Urinary bladder (tissue), 3 donors: ENCODE measurements at regions not wholly inside any gene's neighbourhood (a gene's known extent, or its start where the extent isn't known, plus 50 kb on each side); places are given as distances from the start of the nearest gene placed in this dataset.

Experiments
- DNase-seq: peaks from one replicate; pipeline ENCODE4 v3.0.0-alpha.2; 2015; ENCODE audit errors: extremely low spot score
- H3K27ac ChIP-seq: one replicate; pipeline ENCODE4 v1.5.1; 2013; ENCODE audit warnings: low read depth, mild to moderate bottlenecking, moderate library complexity
- H3K36me3 ChIP-seq: one replicate; pipeline ENCODE4 v1.6.1; 2013; ENCODE audit warnings: mild to moderate bottlenecking, moderate library complexity; ENCODE audit not compliant: insufficient read depth
- H3K4me1 ChIP-seq: one replicate; pipeline ENCODE4 v1.6.1; 2013; ENCODE audit warnings: mild to moderate bottlenecking, moderate library complexity; ENCODE audit not compliant: insufficient read depth
- H3K4me3 ChIP-seq: one replicate; pipeline ENCODE4 v1.5.1; 2013; ENCODE audit warnings: low read depth, low read length
- WGBS: extraction: QIAGEN DNeasy Blood & Tissue Kit; methylation state at CpG from one replicate; pipeline ENCODE4 v1.1.7; 2013; 5-methylcytosine and 5-hydroxymethylcytosine counted together
- donor health status: healthy with polysubstance abuse.
- donor health status: healthy.

- Histone ChIP-seq H3K4me3 (no peak overlapping the region), H3K27ac (no peak overlapping the region), H3K4me1 (no peaks in the 10 kb centered on the region), H3K36me3 (no peaks in the 10 kb centered on the region)
- no peak for DNase-seq
Measured at GRCh38 chr1:199301472-199302217, 662.8 kb downstream of the PTPRC start.

- Histone ChIP-seq H3K27ac (no peak overlapping the region), H3K4me3 (no peak overlapping the region), H3K36me3 (no peaks in the 10 kb centered on the region), H3K4me1 (no peaks in the 10 kb centered on the region)
- no peak for DNase-seq
Measured at GRCh38 chr1:199302554-199302953, 663.7 kb downstream of the PTPRC start.

GRCh38 chr1:199303035-199303434 lies 664.2 kb downstream of the PTPRC start:
- 92% methylated on average over 2 of the region's 2 CpGs for WGBS
- no peak for DNase-seq
- Histone ChIP-seq H3K27ac (no peak overlapping the region), H3K4me1 (no peaks in the 10 kb centered on the region), H3K4me3 (no peak overlapping the region), H3K36me3 (no peaks in the 10 kb centered on the region)

- no peak for DNase-seq
- Histone ChIP-seq H3K4me3 (no peak overlapping the region), H3K27ac (no peak overlapping the region), H3K4me1 (no peaks in the 10 kb centered on the region), H3K36me3 (no peaks in the 10 kb centered on the region)
- whole genome bisulfite sequencing: 70% methylated on average over 2 of the region's 2 CpGs
Measured at GRCh38 chr1:199305053-199305452, 666.2 kb downstream of the PTPRC start.

GRCh38 chr1:199307496-199308264 lies 668.8 kb downstream of the PTPRC start:
- no peak for DNase-seq
- H3K27ac ChIP-seq: no peak overlapping the region
- H3K4me3 ChIP-seq: no peak overlapping the region
- 70% methylated on average over 6 of the region's 6 CpGs for WGBS
- no peaks in the 10 kb centered on the region for H3K36me3 ChIP-seq
- H3K4me1 ChIP-seq: no peaks in the 10 kb centered on the region

GRCh38 chr1:199308349-199308846 lies 669.6 kb downstream of the PTPRC start:
- Histone ChIP-seq H3K4me1 (no peaks in the 10 kb centered on the region), H3K36me3 (no peaks in the 10 kb centered on the region), H3K4me3 (no peak overlapping the region), H3K27ac (no peak overlapping the region)
- 84% methylated on average over 5 of the region's 5 CpGs for WGBS
- DNase-seq: no peak

GRCh38 chr1:199310708-199311107 lies 671.9 kb downstream of the PTPRC start:
- 79% methylated on average over 2 of the region's 2 CpGs for WGBS
- no peaks in the 10 kb centered on the region for H3K36me3 ChIP-seq
- no peak overlapping the region for H3K4me3 ChIP-seq
- no peak for DNase-seq
- no peaks in the 10 kb centered on the region for H3K4me1 ChIP-seq
- no peak overlapping the region for H3K27ac ChIP-seq

- H3K27ac ChIP-seq: no peak overlapping the region
- no peaks in the 10 kb centered on the region for H3K4me1 ChIP-seq
- DNase-seq: no peak
- 65% methylated on average over 5 of the region's 5 CpGs for WGBS
- H3K36me3 ChIP-seq: no peaks in the 10 kb centered on the region
- no peak overlapping the region for H3K4me3 ChIP-seq
Measured at GRCh38 chr1:199311478-199312262, 672.8 kb downstream of the PTPRC start.

- no peaks in the 10 kb centered on the region for H3K36me3 ChIP-seq
- no peaks in the 10 kb centered on the region for H3K4me1 ChIP-seq
- DNase-seq: no peak
- H3K27ac ChIP-seq: no peak overlapping the region
- 29% methylated on average over 2 of the region's 2 CpGs for WGBS
- no peak overlapping the region for H3K4me3 ChIP-seq
Measured at GRCh38 chr1:199312626-199313025, 673.8 kb downstream of the PTPRC start.

GRCh38 chr1:199313444-199313843 lies 674.6 kb downstream of the PTPRC start:
- no peaks in the 10 kb centered on the region for H3K36me3 ChIP-seq
- no peak overlapping the region for H3K4me3 ChIP-seq
- H3K4me1 ChIP-seq: no peaks in the 10 kb centered on the region
- DNase-seq: no peak
- no peak overlapping the region for H3K27ac ChIP-seq
- WGBS: 65% methylated on average over 2 of the region's 2 CpGs

- WGBS: 88% methylated on average over 3 of the region's 3 CpGs
- Histone ChIP-seq H3K4me3 (no peak overlapping the region), H3K4me1 (no peaks in the 10 kb centered on the region)
Measured at GRCh38 chr1:199319341-199319740, 680.5 kb downstream of the PTPRC start.

GRCh38 chr1:199322278-199322677 lies 683.4 kb downstream of the PTPRC start:
- DNase-seq: no peak
- WGBS: 91% methylated on average over 1 of the region's 1 CpG
- no peak overlapping the region for H3K4me3 ChIP-seq
- no peaks in the 10 kb centered on the region for H3K36me3 ChIP-seq
- H3K4me1 ChIP-seq: no peaks in the 10 kb centered on the region
- no peak overlapping the region for H3K27ac ChIP-seq

More at GRCh38 chr1:199319341-199319740, 680.5 kb downstream of the PTPRC start:
- Histone ChIP-seq H3K27ac (no peak overlapping the region), H3K36me3 (no peaks in the 10 kb centered on the region)
- no peak for DNase-seq

- H3K27ac ChIP-seq: no peak overlapping the region
Measured at GRCh38 chr1:199333180-199333579, 694.3 kb upstream of the NR5A2 start.

More at GRCh38 chr1:199333180-199333579, 694.3 kb upstream of the NR5A2 start:
- Histone ChIP-seq H3K4me1 (no peaks in the 10 kb centered on the region), H3K4me3 (no peak overlapping the region), H3K36me3 (no peaks in the 10 kb centered on the region)
- WGBS: 90% methylated on average over 3 of the region's 3 CpGs
- DNase-seq: no peak
